ENCODE measurements at regions not wholly inside any gene's neighbourhood (a gene's known extent, or its start where the extent isn't known, plus 50 kb on each side); places are given as distances from the start of the nearest gene placed in this dataset.

GRCh38 chr11:122273476-122274191 is 157.6 kb upstream of the BLID start:
- DNase-seq (ENCODE audit: low read depth), result no peak

- DNase-seq (ENCODE audit: low read depth), result no peak
Measured at GRCh38 chr11:122271745-122272144, 155.7 kb upstream of the BLID start.

GRCh38 chr11:122271137-122271536 is 155.1 kb upstream of the BLID start:
- no peak for DNase-seq (ENCODE audit: low read depth)

GRCh38 chr11:122270535-122270934 is 154.5 kb upstream of the BLID start:
- DNase-seq (ENCODE audit: low read depth), result no peak

- no peak for DNase-seq (ENCODE audit: low read depth)
Measured at GRCh38 chr11:122269824-122270223, 153.8 kb upstream of the BLID start.

GRCh38 chr11:122268601-122269130 is 152.7 kb upstream of the BLID start:
- DNase-seq (ENCODE audit: low read depth), result no peak

- no peak for DNase-seq (ENCODE audit: low read depth)
Measured at GRCh38 chr11:122267602-122268001, 151.6 kb upstream of the BLID start.

- DNase-seq (ENCODE audit: low read depth), result no peak
Measured at GRCh38 chr11:122265981-122266380, 150.0 kb upstream of the BLID start.

GRCh38 chr11:122264121-122264520 is 148.1 kb upstream of the BLID start:
- DNase-seq (ENCODE audit: low read depth), result no peak

- DNase-seq (ENCODE audit: low read depth), result no peak
Measured at GRCh38 chr11:122261546-122261945, 145.5 kb upstream of the BLID start.

- DNase-seq (ENCODE audit: low read depth), result no peak
Measured at GRCh38 chr11:122259195-122259821, 143.3 kb upstream of the BLID start.

GRCh38 chr11:122258446-122259194 is 142.6 kb upstream of the BLID start:
- DNase-seq (ENCODE audit: low read depth), result no peak

GRCh38 chr11:122253589-122254231 is 137.7 kb upstream of the BLID start:
- no peak for DNase-seq (ENCODE audit: low read depth)

- no peak for DNase-seq (ENCODE audit: low read depth)
Measured at GRCh38 chr11:122248939-122249338, 132.9 kb upstream of the BLID start.

GRCh38 chr11:122248131-122248530 is 132.1 kb upstream of the BLID start:
- DNase-seq (ENCODE audit: low read depth), result no peak

- DNase-seq (ENCODE audit: low read depth), result no peak
Measured at GRCh38 chr11:122246874-122247273, 130.9 kb upstream of the BLID start.

GRCh38 chr11:122242731-122243130 is 126.7 kb upstream of the BLID start:
- DNase-seq (ENCODE audit: low read depth), result no peak

GRCh38 chr11:122241566-122241965 is 125.6 kb upstream of the BLID start:
- no peak for DNase-seq (ENCODE audit: low read depth)

GRCh38 chr11:122240638-122241037 is 124.6 kb upstream of the BLID start:
- no peak for DNase-seq (ENCODE audit: low read depth)

GRCh38 chr11:122235615-122236014 is 119.6 kb upstream of the BLID start:
- DNase-seq (ENCODE audit: low read depth), result no peak

- no peak for DNase-seq (ENCODE audit: low read depth)
Measured at GRCh38 chr11:122234780-122235179, 118.8 kb upstream of the BLID start.

GRCh38 chr11:122234257-122234656 is 118.2 kb upstream of the BLID start:
- no peak for DNase-seq (ENCODE audit: low read depth)

Data from activated gamma-delta T cell treated with anti-CD3 and anti-CD28 coated beads, Interleukin-2, amount 50 U/mL, for 16 hours (primary cell).